ENCODE measurements at regions not wholly inside any gene's neighbourhood (a gene's known extent, or its start where the extent isn't known, plus 50 kb on each side); places are given as distances from the start of the nearest gene placed in this dataset.

- no peak for DNase-seq
- Mint-ChIP-seq H3K36me3 (ENCODE audit: low read depth) (no peaks in the 10 kb centered on the region), H3K4me3 (no peak overlapping the region), H3K4me1 (ENCODE audit: low read depth) (no peaks in the 10 kb centered on the region), H3K27ac (no peak overlapping the region), H3K27me3 (no peaks in the 10 kb centered on the region), H3K9me3 (peaks cover 3% of the 10 kb centered on the region)
Observed at GRCh38 chr4:8739317-8739716, 132.3 kb downstream of the HMX1 start.

DNA sequence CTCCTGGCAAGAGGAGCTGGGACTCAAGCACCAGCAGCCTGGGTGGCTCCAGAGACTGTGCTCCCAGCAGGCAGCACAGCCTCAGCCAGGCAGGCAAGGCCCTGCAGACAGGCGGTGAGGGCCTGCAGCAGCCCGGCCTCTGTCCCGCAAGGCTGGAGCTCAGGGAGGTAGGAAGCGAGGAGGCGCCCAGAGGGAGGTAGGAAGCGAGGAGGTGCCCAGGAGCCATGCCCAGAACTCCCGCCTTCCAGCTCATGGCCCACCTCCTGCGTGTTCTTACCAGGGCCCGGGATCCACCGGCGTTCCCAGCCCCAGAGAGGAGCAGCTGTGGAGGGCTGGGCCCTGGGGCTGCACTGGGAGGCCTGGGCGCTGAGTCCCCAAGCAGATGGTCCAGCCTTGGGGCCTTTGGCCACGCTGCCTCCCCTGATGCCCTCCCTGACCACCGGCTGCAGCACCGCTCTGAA, 133.1 kb downstream of the HMX1 start:
- no peaks in the 10 kb centered on the region for H3K27me3 Mint-ChIP-seq
- no peaks in the 10 kb centered on the region for H3K36me3 Mint-ChIP-seq (ENCODE audit: low read depth)
- no peaks in the 10 kb centered on the region for H3K4me1 Mint-ChIP-seq (ENCODE audit: low read depth)
- peaks cover 4% of the 10 kb centered on the region for H3K9me3 Mint-ChIP-seq
- no peak overlapping the region for H3K27ac Mint-ChIP-seq
- peak; percentile 6 for DNase-seq
- no peak overlapping the region for H3K4me3 Mint-ChIP-seq

GRCh38 chr4:8737601-8738279, 133.9 kb downstream of the HMX1 start:
- Mint-ChIP-seq H3K27ac (no peak overlapping the region), H3K4me3 (no peak overlapping the region), H3K9me3 (peaks cover 4% of the 10 kb centered on the region), H3K27me3 (no peaks in the 10 kb centered on the region), H3K4me1 (ENCODE audit: low read depth) (no peaks in the 10 kb centered on the region), H3K36me3 (ENCODE audit: low read depth) (no peaks in the 10 kb centered on the region)
- DNase-seq: peak; percentile 12

DNA sequence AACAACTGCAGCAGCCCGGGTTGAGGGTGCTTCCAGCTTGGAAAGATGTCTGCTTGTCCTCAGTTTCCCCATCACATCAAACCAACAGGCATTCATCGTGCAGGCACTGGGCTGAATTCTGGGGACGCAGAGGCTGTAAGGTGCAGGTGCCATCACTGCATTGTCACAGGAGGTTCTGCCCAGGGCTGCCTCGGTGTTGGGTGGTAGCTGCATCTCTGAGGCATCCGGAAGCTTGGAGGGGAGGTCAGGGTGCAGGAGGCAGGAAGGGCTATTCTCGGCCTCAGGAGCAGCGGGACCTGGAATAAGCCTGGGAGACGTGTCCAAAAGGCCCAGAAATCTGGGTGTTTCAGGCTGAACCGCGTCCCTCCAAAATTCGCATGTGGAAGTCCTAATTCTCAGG, 134.6 kb downstream of the HMX1 start:
- Mint-ChIP-seq H3K4me1 (ENCODE audit: low read depth) (no peaks in the 10 kb centered on the region), H3K27me3 (no peaks in the 10 kb centered on the region), H3K9me3 (peaks cover 4% of the 10 kb centered on the region), H3K36me3 (ENCODE audit: low read depth) (no peaks in the 10 kb centered on the region), H3K27ac (no peak overlapping the region), H3K4me3 (no peak overlapping the region)
- no peak for DNase-seq

- DNase-seq: no peak
- Mint-ChIP-seq H3K9me3 (peaks cover 4% of the 10 kb centered on the region), H3K27ac (no peak overlapping the region), H3K4me3 (no peak overlapping the region), H3K4me1 (ENCODE audit: low read depth) (no peaks in the 10 kb centered on the region), H3K27me3 (no peaks in the 10 kb centered on the region), H3K36me3 (ENCODE audit: low read depth) (no peaks in the 10 kb centered on the region)
Observed at GRCh38 chr4:8736090-8736825, 135.4 kb downstream of the HMX1 start.

GRCh38 chr4:8735236-8736089, 136.2 kb downstream of the HMX1 start:
- Mint-ChIP-seq H3K27ac (no peak overlapping the region), H3K9me3 (peaks cover 4% of the 10 kb centered on the region), H3K4me1 (ENCODE audit: low read depth) (no peaks in the 10 kb centered on the region), H3K36me3 (ENCODE audit: low read depth) (no peaks in the 10 kb centered on the region), H3K4me3 (no peak overlapping the region), H3K27me3 (no peaks in the 10 kb centered on the region)
- DNase-seq: no peak

GRCh38 chr4:8732681-8733243, 138.9 kb downstream of the HMX1 start:
- Mint-ChIP-seq H3K27ac (no peak overlapping the region), H3K9me3 (peaks cover 4% of the 10 kb centered on the region), H3K4me1 (ENCODE audit: low read depth) (no peaks in the 10 kb centered on the region), H3K27me3 (no peaks in the 10 kb centered on the region), H3K4me3 (no peak overlapping the region), H3K36me3 (ENCODE audit: low read depth) (no peaks in the 10 kb centered on the region)
- no peak for DNase-seq

GRCh38 chr4:8732092-8732491, 139.5 kb downstream of the CPZ start:
- DNase-seq: no peak
- H3K27me3 Mint-ChIP-seq: no peaks in the 10 kb centered on the region
- no peak overlapping the region for H3K27ac Mint-ChIP-seq
- H3K4me1 Mint-ChIP-seq (ENCODE audit: low read depth): no peaks in the 10 kb centered on the region
- peaks cover 4% of the 10 kb centered on the region for H3K9me3 Mint-ChIP-seq
- H3K36me3 Mint-ChIP-seq (ENCODE audit: low read depth): no peaks in the 10 kb centered on the region
- no peak overlapping the region for H3K4me3 Mint-ChIP-seq

GRCh38 chr4:8731364-8731763, 138.8 kb downstream of the CPZ start:
- Mint-ChIP-seq H3K27ac (no peak overlapping the region), H3K4me3 (no peak overlapping the region), H3K4me1 (ENCODE audit: low read depth) (no peaks in the 10 kb centered on the region), H3K27me3 (no peaks in the 10 kb centered on the region), H3K36me3 (ENCODE audit: low read depth) (no peaks in the 10 kb centered on the region), H3K9me3 (peaks cover 4% of the 10 kb centered on the region)
- peak; percentile 12 for DNase-seq

DNA sequence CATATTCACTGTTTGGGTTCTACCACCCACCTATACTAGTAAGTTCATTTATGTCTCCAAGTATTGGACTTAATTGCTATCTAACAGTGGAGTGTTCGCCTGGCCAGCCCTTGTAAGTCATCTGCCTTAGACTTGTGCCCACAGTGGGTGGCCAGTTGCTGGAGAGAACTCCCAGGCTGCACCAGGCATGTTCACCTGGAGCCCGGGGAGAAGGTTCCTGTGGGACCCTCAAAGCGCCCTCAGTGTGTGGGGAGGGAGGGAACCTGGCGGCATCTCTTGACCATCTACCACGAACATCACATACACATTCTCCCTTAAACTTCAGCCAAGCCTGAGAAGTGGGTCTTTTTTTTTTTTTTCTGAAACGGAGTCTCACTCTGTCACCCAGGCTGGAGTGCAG, 138.1 kb downstream of the CPZ start:
- no peak overlapping the region for H3K27ac Mint-ChIP-seq
- H3K36me3 Mint-ChIP-seq (ENCODE audit: low read depth): no peaks in the 10 kb centered on the region
- H3K4me3 Mint-ChIP-seq: no peak overlapping the region
- no peaks in the 10 kb centered on the region for H3K4me1 Mint-ChIP-seq (ENCODE audit: low read depth)
- H3K9me3 Mint-ChIP-seq: peaks cover 4% of the 10 kb centered on the region
- H3K27me3 Mint-ChIP-seq: no peaks in the 10 kb centered on the region
- no peak for DNase-seq

- Mint-ChIP-seq H3K36me3 (ENCODE audit: low read depth) (no peaks in the 10 kb centered on the region), H3K27ac (no peak overlapping the region), H3K9me3 (peaks cover 4% of the 10 kb centered on the region), H3K27me3 (no peaks in the 10 kb centered on the region), H3K4me1 (ENCODE audit: low read depth) (no peaks in the 10 kb centered on the region), H3K4me3 (no peak overlapping the region)
- DNase-seq: peak; percentile 14
Observed at GRCh38 chr4:8730159-8730558, 137.6 kb downstream of the CPZ start.

DNA sequence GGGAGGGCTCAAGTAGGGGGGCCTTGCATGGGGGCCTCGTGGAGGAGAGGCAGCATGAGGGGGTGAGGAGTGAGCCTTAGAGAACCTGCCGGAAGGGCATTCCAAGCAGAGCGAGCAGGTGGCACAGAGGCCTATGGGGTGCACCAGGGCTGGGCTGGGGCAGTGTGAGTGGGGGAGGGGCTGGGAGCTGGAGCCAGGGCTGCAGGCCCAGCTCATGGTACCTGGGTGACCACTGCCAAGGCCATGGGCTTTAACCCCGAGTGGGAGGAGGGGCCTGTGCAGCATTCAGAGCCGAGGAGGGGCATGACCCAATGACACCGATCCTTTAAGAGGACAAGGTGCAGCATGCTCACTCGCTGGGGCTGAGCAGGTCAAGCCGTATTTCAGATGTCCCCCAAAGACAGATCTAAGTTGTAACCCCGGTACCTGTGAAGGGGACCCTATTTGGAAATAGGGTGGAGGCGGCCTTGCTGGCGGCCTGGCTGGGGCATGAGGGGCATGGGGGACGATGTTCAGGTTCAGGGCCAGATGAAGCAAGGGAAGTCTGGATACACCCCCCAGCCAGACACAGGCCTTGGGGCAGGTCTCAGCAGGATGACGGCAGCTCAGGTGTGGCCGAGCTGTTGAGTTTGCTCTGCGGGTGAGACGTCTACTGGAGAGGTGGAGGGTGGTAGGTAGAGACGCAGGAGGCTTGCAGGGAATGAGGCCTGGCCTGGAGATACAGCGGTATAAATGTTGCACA, 137.0 kb downstream of the CPZ start:
- no peak for DNase-seq
- H3K27ac Mint-ChIP-seq: no peak overlapping the region
- no peaks in the 10 kb centered on the region for H3K4me1 Mint-ChIP-seq (ENCODE audit: low read depth)
- H3K4me3 Mint-ChIP-seq: no peak overlapping the region
- peaks cover 3% of the 10 kb centered on the region for H3K27me3 Mint-ChIP-seq
- no peaks in the 10 kb centered on the region for H3K36me3 Mint-ChIP-seq (ENCODE audit: low read depth)
- peaks cover 3% of the 10 kb centered on the region for H3K9me3 Mint-ChIP-seq

DNA sequence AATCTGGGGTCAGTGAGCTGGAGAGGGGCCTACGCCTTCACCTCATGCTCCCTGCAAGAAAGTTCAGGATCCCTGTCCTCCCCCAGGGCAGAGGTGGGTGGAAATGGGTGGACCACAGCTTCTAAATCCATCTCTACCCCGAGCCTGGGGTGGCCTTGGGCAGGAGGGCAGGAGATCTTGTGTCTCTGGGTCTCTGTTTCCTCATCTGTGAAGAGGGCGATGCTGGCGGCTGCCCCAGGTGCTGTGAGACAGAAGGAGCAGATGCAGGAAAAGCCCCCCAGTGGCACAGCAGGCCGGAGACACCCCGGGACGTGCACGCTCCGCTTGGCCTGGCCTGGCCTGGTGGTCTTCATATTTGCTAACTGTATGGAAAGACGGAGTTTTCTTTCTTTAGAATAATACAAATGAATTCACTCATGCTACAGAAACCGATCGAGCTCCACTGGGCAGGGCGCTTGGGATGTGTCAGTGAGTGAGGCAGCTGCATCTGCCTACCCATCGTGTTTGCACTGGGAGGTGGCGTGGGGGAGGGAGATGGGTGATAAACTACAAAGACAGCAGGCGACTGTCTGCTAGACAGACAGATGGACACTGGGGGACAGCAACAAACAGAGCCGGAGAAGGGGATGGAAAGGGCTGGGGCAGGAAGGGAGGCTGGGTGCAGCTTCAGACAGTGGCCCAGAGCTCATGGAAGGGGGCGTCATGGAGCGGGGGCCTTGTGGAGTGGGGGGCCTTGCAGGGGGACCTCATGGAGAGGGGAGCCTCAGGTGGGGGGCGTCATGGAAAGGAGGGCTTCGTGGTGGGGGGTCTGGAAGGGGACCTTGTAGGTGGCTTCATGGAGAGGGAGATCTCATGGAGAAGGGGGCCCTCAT, 136.2 kb downstream of the CPZ start:
- peak; percentile 11 for DNase-seq
- H3K27me3 Mint-ChIP-seq: peaks cover 6% of the 10 kb centered on the region
- no peaks in the 10 kb centered on the region for H3K9me3 Mint-ChIP-seq
- H3K4me3 Mint-ChIP-seq: no peak overlapping the region
- no peaks in the 10 kb centered on the region for H3K4me1 Mint-ChIP-seq (ENCODE audit: low read depth)
- no peak overlapping the region for H3K27ac Mint-ChIP-seq
- H3K36me3 Mint-ChIP-seq (ENCODE audit: low read depth): no peaks in the 10 kb centered on the region
